Epithelial cell of prostate (primary cell): ENCODE measurements at regions not wholly inside any gene's neighbourhood (a gene's known extent, or its start where the extent isn't known, plus 50 kb on each side); places are given as distances from the start of the nearest gene placed in this dataset.

ENCODE experiments used
- DNase-seq: peaks from one replicate; pipeline ENCODE4 v3.0.0-alpha.2; 2011; ENCODE audit warnings: low read depth, low spot score
- H3K27ac ChIP-seq: fragments of 450-650 bp; 2 replicates; pipeline ENCODE4 v1.5.1; 2017; ENCODE audit warnings: mild to moderate bottlenecking

DNA sequence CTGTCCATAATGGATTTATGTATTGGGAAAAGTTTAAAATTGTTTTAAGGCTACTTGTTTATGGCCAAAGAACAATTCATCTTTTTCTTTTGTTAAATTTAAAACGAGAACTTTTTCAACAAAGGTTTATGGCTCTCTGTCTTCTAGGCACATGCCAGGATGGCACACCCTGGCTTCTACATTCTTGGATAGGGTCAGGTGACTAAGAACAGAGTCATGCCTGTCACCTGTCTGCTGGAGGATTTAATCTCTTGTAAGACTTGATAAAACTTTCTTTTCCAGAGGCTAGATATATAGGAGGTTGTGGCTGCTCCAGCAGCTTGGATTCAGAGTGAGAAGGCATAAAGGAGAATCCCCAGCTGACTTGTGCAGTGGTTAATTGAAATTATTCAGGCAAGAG lies 915.4 kb downstream of the GATA3 start:
- DNase-seq: no peak
- H3K27ac ChIP-seq: no peak overlapping the region

- no peak overlapping the region for H3K27ac ChIP-seq
- no peak for DNase-seq
These were observed 921.0 kb downstream of the GATA3 start for GRCh38 chr10:8975535-8975934.

GRCh38 chr10:8978100-8978499 lies 923.6 kb downstream of the GATA3 start:
- H3K27ac ChIP-seq: no peak overlapping the region
- DNase-seq: no peak

GRCh38 chr10:8979976-8980375 lies 925.5 kb downstream of the GATA3 start:
- no peak for DNase-seq
- no peak overlapping the region for H3K27ac ChIP-seq

DNA sequence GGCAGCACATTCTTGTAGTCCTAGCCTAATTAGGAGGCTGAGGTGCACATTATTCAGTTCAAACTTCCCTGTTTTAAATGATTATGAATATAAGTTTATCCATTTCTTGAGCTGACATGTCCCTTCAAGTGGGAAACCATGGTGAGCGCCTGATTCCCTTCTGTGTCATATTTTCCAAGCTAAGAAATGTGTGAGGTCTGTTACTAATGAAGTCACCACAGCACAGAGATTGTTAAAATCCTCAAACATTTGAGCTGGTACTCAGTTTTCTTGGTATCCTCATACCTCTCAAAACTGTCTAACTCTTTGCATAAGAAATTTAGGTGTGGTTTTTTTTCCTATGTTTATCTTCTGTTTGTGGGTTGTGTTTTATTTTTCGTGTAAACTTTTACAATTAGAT lies 926.8 kb downstream of the GATA3 start:
- no peak for DNase-seq
- no peak overlapping the region for H3K27ac ChIP-seq

DNA sequence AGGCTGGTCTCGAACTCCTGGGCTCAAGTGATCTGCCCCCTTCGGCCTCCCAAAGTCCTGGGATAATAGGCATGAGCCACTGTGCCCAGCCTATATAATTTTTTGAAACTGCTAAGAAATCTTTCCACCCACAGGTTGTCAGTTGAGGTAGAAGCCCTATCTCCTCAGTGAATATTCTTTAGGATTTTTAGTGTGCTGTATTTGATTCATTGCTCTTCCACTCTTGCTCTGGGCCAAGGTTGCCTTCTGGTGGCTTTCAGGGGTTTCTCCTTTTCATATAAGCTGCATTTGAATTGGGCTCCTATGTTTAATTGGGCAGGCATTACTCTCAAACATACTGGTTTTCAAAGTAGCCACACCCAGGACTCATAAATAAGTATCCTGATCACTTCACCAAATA lies 931.2 kb downstream of the GATA3 start:
- no peak overlapping the region for H3K27ac ChIP-seq
- DNase-seq: no peak

DNA sequence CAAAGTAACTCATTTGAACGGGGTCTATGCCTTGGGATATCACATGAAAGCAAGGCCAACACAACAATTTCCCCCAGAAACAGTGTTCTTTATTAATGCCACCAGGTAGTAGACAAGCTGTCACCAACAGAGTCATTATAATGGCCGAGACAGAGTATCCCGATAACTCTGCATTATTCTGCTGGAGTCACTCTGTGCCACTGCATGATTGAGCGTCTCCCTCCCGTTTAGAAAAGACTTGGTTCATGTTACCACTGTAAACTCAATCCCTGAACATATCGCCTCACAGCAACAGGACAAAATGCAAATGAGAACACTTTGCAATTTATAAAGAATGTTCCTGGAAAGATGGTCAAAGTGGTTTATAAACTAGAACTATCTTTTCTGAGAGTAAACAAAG lies 932.5 kb downstream of the GATA3 start:
- no peak for DNase-seq
- H3K27ac ChIP-seq: no peak overlapping the region

DNA sequence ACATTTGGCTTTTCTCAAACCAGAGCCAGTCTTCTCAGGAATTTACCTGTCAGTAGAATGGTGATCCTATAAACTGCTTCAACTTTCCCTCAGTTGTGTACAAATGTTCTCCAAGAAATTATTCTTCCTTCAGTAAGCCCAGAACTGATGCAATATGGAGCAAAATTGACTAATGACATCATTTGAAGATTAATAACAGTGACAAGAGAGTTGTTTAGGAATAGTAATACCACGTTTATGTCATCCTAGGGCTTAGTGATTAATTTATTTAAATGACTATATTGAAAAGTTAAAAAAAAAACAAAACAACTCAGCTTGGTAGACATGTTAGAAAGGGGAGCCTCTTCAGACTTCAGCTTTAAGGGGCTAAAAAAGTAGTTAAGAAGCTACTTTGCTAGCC lies 933.2 kb downstream of the GATA3 start:
- no peak for DNase-seq
- peak overlapping the region; percentile 25 for H3K27ac ChIP-seq

DNA sequence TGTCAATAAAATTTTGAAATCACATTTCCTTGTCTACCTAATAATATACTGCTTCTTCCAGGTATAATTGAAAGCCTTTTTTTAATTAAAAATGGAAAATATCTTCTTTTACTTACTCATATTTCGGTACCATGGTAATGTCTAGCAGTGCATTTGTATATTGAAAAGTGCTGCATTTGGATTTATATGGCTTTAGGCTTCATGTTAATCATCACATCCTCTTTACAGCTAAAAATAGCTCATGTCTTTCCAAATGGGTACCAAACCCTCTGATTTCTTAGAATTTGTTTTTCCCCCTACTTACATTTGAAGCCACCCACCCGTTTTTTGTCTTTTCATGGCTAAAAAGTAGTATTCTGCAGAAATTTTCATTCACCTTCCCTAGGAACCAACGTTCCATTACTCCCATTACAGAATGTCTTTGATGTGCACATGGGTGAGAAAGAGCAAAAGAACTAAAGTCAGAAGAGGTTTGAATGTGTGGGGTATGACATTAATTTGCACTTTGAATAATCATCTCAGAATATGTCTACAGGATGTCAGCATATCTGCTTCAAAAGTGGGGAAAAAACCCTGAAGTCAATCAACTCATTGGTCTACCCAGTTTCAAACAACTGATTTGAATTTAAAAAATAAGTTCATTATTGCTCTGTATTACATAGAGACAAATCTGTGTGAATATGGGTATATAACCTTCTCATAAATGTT lies 935.9 kb downstream of the GATA3 start:
- DNase-seq: no peak
- no peak overlapping the region for H3K27ac ChIP-seq

GRCh38 chr10:8992009-8992408 lies 937.5 kb downstream of the GATA3 start:
- H3K27ac ChIP-seq: no peak overlapping the region
- DNase-seq: no peak

GRCh38 chr10:8993864-8994263 lies 939.4 kb downstream of the GATA3 start:
- H3K27ac ChIP-seq: no peak overlapping the region
- no peak for DNase-seq

- no peak for DNase-seq
- no peak overlapping the region for H3K27ac ChIP-seq
These were observed 944.3 kb downstream of the GATA3 start for GRCh38 chr10:8998751-8999150.

GRCh38 chr10:9003122-9003521 lies 948.6 kb downstream of the GATA3 start:
- DNase-seq: no peak
- no peak overlapping the region for H3K27ac ChIP-seq

DNA sequence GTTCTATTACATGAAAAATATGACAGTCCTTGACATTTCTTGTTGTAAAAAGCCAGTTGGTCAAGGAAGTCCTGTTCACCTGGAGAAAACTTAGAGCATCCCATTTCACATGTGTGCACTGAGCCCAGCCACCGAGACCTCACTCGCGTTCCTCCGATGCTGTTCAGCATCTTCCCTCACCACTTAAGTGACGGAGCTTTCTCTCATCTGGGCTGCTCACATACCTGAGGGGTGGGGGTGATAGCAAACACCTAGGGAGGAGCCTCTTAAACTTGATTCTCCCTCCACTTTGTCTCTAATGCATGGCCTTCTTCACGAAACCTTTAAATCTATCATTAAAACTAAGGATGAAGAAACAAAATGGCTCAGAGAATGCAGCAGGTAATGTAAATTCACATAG lies 950.2 kb downstream of the GATA3 start:
- no peak overlapping the region for H3K27ac ChIP-seq

GRCh38 chr10:9009505-9009904 lies 955.0 kb downstream of the GATA3 start:
- no peak overlapping the region for H3K27ac ChIP-seq
- no peak for DNase-seq

More for the DNA sequence above, 950.2 kb downstream of the GATA3 start:
- no peak for DNase-seq

DNA sequence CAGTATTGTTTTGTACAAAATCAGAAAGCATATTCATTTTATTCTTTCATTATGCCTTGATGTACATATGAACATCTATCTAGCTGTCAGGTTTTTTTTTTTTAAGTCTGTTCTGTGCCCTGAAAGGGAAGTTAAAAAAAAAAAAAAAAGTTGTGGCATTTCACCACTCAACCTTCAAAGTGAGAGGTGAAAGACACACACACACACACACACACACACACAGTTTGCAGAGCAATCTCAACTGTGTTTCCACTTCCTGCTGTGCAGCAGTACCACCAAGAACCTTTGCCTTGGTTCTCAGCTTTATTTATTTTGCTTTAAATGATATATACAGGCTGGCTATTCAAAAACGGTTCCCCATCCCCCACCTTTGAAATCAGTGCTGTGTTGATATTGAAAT lies 955.6 kb downstream of the GATA3 start:
- DNase-seq: no peak
- no peak overlapping the region for H3K27ac ChIP-seq

DNA sequence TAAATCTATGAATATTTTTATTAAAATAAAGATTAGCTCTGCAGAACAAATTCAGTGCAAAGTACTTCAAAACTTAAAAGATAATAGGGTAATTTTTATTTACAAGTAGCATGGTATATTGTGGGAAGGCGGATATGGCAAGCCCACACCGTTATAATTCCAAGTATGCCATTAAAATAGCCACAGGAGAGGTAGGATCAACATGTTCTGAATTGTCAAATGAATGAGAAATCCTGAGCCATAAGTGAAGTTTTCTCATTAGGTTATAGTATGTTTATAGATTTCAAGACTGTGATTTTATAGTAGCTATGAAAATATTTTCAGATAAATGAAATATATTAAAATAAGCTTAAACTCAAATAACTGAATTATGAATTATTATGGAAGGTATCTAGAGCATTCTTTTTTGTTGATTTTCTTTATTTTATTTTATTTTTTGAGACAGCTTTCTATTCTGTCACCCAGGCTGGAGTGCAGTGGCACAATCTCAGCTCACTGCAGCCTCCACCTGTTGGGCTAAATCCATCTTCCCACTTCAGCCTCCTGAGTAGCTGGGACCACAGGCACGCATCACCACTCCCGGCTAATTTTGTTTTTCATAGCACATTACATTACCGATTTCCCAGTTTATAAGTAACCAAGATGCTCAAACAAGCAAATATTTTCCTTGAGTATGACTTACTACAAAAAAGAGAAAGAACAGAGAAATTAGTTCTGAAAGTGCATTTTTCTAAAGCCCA lies 956.6 kb downstream of the GATA3 start:
- DNase-seq: no peak
- no peak overlapping the region for H3K27ac ChIP-seq

- H3K27ac ChIP-seq: peak overlapping the region; percentile 41
These were observed 957.8 kb downstream of the GATA3 start for GRCh38 chr10:9012312-9012711.

GRCh38 chr10:9015005-9015404 lies 960.5 kb downstream of the GATA3 start:
- no peak overlapping the region for H3K27ac ChIP-seq
- no peak for DNase-seq

More at GRCh38 chr10:9012312-9012711, 957.8 kb downstream of the GATA3 start:
- DNase-seq: peak; percentile 12

DNA sequence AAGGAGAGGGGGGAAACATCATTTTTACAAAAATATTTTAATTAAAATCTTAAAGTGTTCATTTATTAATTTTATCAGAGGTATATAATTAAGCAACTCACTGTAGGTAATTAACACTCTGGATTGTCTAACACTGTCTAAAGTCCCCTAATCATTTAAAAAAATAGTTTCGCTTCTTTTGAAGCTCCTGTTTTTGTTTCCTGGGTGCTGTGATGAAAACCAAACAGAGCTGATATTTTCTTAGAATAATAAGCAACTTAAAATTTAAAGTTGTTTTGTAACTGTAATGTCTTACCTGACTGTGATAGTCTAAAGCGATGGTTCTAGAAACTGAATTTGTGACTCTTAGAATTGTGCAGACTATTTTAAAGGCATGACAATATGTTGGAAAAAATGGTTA lies 961.0 kb downstream of the GATA3 start:
- no peak overlapping the region for H3K27ac ChIP-seq
- DNase-seq: no peak

DNA sequence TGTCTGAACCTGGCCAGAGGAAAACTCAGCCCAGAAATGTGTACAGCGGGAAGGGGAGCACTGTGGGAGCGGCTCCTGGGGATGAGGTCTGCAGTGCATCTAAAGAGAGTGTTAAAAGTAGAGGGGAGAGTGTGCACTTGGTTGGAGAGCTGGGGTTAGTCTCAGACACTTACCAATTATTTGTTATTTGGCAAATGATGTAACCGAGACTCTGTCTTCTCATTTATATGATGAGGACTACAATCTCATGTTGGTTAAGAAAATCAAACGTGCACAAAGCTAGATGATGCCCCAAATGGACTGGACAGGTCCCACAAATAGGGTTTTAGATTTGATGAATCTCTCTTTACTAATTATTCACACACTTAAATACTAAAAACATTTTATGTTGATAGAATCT lies 962.4 kb downstream of the GATA3 start:
- no peak overlapping the region for H3K27ac ChIP-seq
- no peak for DNase-seq
